PC-9 (cell line): ENCODE measurements at regions not wholly inside any gene's neighbourhood (a gene's known extent, or its start where the extent isn't known, plus 50 kb on each side); places are given as distances from the start of the nearest gene placed in this dataset.
A peak's percentile ranks its signal among the peaks of the same experiment; 100 is the strongest.

Experiments used
- BruUV-seq: library from RNA; stranded (reverse); fragments of 400-500 nt; replicated peaks from 2 replicates; lab custom pipeline; 2021; lab: Mats Ljungman, UMichigan
- CTCF ChIA-PET: fragments of 300-600 bp; sonication (Branson Sonifier 250); formaldehyde crosslinking; loops from one replicate; lab custom pipeline; 2022; ENCODE audit warnings: antibody characterized with exemption; lab: Charles Lee
- POLR2A ChIA-PET: fragments of 300-600 bp; sonication (Branson Sonifier 250); formaldehyde crosslinking; loops from one replicate; lab custom pipeline; 2022; ENCODE audit warnings: antibody characterized with exemption; ENCODE audit not compliant: unreplicated experiment; lab: Charles Lee
- DNase-seq, 2 experiments: peaks; one replicate each; pipeline versions ENCODE4 v3.0.0 to v3.0.0-alpha.2; 2015 to 2022; ENCODE audit warnings: mixed read lengths in 1 of 2
- H2AFZ ChIP-seq: fragments of 200-600 bp; sonication (generic); 2 replicates; pipeline ENCODE4 v1.8.1; 2017; ENCODE audit warnings: antibody characterized with exemption
- H3F3A ChIP-seq: fragments of 200-600 bp; sonication (generic); 2 replicates; pipeline ENCODE4 v1.8.1; 2017; ENCODE audit warnings: antibody characterized with exemption, mild to moderate bottlenecking, low read depth; ENCODE audit not compliant: insufficient read depth
- H3K27ac ChIP-seq: fragments of 200-600 bp; sonication (generic); 2 replicates; pipeline ENCODE4 v1.6.1; 2016; ENCODE audit warnings: mixed run types
- H3K27me3 ChIP-seq: fragments of 200-600 bp; sonication (generic); 2 replicates; pipeline ENCODE4 v1.6.1; 2016; ENCODE audit warnings: low read depth, mixed run types; ENCODE audit not compliant: insufficient read depth
- H3K36me3 ChIP-seq: fragments of 200-600 bp; sonication (generic); 2 replicates; pipeline ENCODE4 v1.6.1; 2016; ENCODE audit warnings: low read depth, mixed run types
- H3K4me1 ChIP-seq: fragments of 200-600 bp; sonication (generic); replicated peaks from 2 replicates; pipeline ENCODE4 v1.6.1; 2016; ENCODE audit warnings: mixed run types; ENCODE audit not compliant: insufficient read depth
- H3K4me2 ChIP-seq: fragments of 200-600 bp; sonication (generic); 2 replicates; pipeline ENCODE4 v1.6.1; 2017; ENCODE audit warnings: mixed run types
- H3K4me3 ChIP-seq: fragments of 200-600 bp; sonication (generic); 2 replicates; pipeline ENCODE4 v1.6.1; 2016; ENCODE audit warnings: mixed run types
- H3K79me2 ChIP-seq: fragments of 200-600 bp; sonication (generic); 2 replicates; pipeline ENCODE4 v1.6.1; 2017; ENCODE audit warnings: low read depth, mixed run types
- H3K9me2 ChIP-seq: fragments of 200-600 bp; sonication (generic); 2 replicates; pipeline ENCODE4 v1.8.1; 2017; ENCODE audit warnings: mild to moderate bottlenecking; ENCODE audit not compliant: insufficient read depth
- H3K9me3 ChIP-seq: fragments of 200-600 bp; sonication (generic); 2 replicates; pipeline ENCODE4 v1.8.1; 2016; ENCODE audit warnings: low read depth; ENCODE audit not compliant: insufficient read depth
- H4K20me1 ChIP-seq: fragments of 200-600 bp; sonication (generic); 2 replicates; pipeline ENCODE4 v1.8.1; 2017; ENCODE audit not compliant: insufficient read depth
- EZH2 ChIP-seq: fragments of 200-600 bp; sonication (generic); IDR thresholded peaks from 2 replicates; pipeline ENCODE4 v1.8.0; 2017; ENCODE audit warnings: antibody characterized with exemption, low read depth
- intact Hi-C: fragments of 100-400 bp; cut with micrococcal nuclease; formaldehyde crosslinking; loops from one replicate; pipeline ENCODE4 v1.10.0; 2022; ENCODE audit not compliant: unreplicated experiment
- TF ChIP-seq, protein P1 (sequence below): fragments of 200-600 bp; sonication (generic); conservative IDR thresholded peaks from 2 replicates; pipeline ENCODE4 v1.6.1; 2017; ENCODE audit warnings: mixed run types, antibody characterized with exemption, mild to moderate bottlenecking, moderate library complexity

DNA sequence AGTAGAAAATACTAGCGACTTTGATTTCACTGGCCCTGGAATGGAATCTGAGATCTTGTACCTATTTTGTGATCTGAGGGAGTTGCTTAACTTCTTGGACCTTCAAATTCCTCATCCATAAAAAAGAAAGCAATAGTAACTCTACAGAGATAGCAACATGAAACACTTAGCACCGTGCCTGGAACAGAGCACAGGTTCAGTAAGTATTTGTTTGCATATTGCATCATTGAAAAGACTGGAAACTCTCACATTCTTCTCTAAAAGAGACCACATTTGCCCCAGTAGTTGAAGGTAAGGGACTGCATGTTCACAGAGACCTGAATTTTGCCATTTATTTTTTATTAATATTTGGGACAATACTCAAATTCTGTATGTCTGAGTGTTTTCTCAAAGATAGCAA, 358.1 kb downstream of the COG6 start:
- H3K4me1 ChIP-seq, result no peaks in the 10 kb centered on the region
- BruUV-seq, result no TSS peak
- H3K79me2 ChIP-seq, result no peaks in the 10 kb centered on the region
- CTCF ChIA-PET, result no interaction called here
- intact Hi-C loops, result no loop called here
- H4K20me1 ChIP-seq, result no peaks in the 10 kb centered on the region
- TF ChIP-seq, protein P1, sequence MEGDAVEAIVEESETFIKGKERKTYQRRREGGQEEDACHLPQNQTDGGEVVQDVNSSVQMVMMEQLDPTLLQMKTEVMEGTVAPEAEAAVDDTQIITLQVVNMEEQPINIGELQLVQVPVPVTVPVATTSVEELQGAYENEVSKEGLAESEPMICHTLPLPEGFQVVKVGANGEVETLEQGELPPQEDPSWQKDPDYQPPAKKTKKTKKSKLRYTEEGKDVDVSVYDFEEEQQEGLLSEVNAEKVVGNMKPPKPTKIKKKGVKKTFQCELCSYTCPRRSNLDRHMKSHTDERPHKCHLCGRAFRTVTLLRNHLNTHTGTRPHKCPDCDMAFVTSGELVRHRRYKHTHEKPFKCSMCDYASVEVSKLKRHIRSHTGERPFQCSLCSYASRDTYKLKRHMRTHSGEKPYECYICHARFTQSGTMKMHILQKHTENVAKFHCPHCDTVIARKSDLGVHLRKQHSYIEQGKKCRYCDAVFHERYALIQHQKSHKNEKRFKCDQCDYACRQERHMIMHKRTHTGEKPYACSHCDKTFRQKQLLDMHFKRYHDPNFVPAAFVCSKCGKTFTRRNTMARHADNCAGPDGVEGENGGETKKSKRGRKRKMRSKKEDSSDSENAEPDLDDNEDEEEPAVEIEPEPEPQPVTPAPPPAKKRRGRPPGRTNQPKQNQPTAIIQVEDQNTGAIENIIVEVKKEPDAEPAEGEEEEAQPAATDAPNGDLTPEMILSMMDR, result no peak
- no peak for TF ChIP-seq EZH2
- no peak overlapping the region for H3K27ac ChIP-seq
- H3K4me3 ChIP-seq, result no peak overlapping the region
- no peaks in the 10 kb centered on the region for H3K36me3 ChIP-seq
- no peak overlapping the region for H2AFZ ChIP-seq
- no peak overlapping the region for H3K4me2 ChIP-seq
- H3K9me3 ChIP-seq, result no peaks in the 10 kb centered on the region
- POLR2A ChIA-PET, result no interaction called here
- no peaks in the 10 kb centered on the region for H3F3A ChIP-seq
- no peak for DNase-seq
- no peaks in the 10 kb centered on the region; the same call in 1 of the 2 replicates for H3K9me2 ChIP-seq
- no peaks in the 10 kb centered on the region for H3K27me3 ChIP-seq

DNA sequence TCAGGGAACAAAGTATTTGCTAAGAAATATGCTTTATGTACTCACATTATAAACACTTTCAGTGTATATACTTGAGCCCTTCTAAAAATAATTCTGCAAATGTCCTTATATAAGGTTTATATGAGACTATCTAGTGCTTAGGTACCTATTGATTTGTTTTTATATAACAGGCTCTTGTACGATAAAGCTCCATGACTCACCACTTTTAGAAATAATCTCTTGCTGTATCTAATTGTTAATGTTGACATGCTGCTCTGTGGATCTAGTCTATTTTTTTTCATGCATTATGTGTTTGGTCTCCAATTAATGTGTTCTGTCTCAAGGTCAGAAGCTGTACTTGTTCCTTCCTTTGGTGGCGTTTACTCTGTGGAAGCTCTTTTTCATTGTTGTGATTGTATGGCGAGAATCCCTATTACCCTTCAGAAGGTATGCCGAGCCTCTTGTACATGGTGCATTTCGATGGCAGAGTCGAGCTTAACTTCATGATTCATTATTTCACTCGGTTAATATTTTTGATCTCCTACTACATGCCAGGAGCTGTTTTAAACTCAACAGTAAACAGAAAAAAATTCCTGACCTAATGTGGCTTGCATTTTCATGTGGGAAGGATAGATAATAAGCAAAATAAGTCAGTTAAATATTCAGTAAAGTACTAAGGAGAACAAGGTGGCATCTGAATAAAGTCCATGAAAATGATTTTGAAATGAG, 361.6 kb downstream of the COG6 start:
- ChIA-PET POLR2A (no interaction called here), CTCF (no interaction called here)
- H3K4me3 ChIP-seq, result no peak overlapping the region
- no peak for DNase-seq
- no peaks in the 10 kb centered on the region for H3K79me2 ChIP-seq
- 0 out of 2 replicates have a peak overlapping the region, but pooled peaks have one; percentile 50 for H2AFZ ChIP-seq
- no peaks in the 10 kb centered on the region for H3K4me1 ChIP-seq
- H3K27ac ChIP-seq, result no peak overlapping the region
- TF ChIP-seq, protein P1, result no peak
- no peak for TF ChIP-seq EZH2
- no TSS peak for BruUV-seq
- H4K20me1 ChIP-seq, result no peaks in the 10 kb centered on the region
- H3K9me2 ChIP-seq, result no peaks in the 10 kb centered on the region; the same call in 1 of the 2 replicates
- no peaks in the 10 kb centered on the region for H3K27me3 ChIP-seq
- H3F3A ChIP-seq, result no peaks in the 10 kb centered on the region
- H3K4me2 ChIP-seq, result no peak overlapping the region
- no peaks in the 10 kb centered on the region for H3K9me3 ChIP-seq
- intact Hi-C loops, result no loop called here
- H3K36me3 ChIP-seq, result no peaks in the 10 kb centered on the region

DNA sequence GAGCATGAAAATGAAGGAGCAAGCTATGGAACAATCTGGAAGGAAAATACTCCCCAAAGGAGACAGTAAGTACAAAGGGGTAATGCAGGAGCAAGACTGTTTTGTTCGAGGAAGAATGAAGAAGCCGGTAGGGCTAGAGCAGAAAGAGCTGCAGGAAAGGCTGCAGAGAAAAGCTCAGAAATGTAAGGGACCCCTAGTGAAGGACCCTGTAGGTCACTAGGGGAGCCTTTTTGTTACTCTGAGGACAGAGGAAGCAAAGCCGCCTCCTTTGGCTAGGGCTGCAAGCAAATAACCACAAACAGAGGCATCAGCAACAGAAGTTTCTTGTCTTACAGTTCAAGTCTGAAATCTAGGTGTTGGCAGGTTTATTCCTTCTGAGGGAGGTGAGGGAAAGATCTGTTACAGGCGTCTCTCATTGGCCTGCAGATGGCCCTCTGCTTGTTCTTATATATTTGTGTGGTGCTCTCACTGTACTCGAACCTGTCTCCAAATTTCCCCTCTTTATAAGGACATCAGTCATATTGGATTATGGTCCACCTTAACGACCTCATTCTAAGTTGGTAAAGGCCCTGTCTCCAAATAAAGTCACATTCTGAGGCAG, 362.3 kb downstream of the COG6 start:
- POLR2A ChIA-PET, result no interaction called here

More for the DNA sequence above, 362.3 kb downstream of the COG6 start:
- H4K20me1 ChIP-seq, result no peaks in the 10 kb centered on the region
- BruUV-seq, result no TSS peak
- no peaks in the 10 kb centered on the region for H3K79me2 ChIP-seq
- H3K4me2 ChIP-seq, result no peak overlapping the region
- no peaks in the 10 kb centered on the region for H3K36me3 ChIP-seq
- H3K4me3 ChIP-seq, result no peak overlapping the region
- H3K4me1 ChIP-seq, result no peaks in the 10 kb centered on the region
- TF ChIP-seq, protein P1, result no peak
- TF ChIP-seq EZH2, result no peak
- no peaks in the 10 kb centered on the region; the same call in 1 of the 2 replicates for H3K9me2 ChIP-seq
- no peaks in the 10 kb centered on the region for H3K27me3 ChIP-seq
- no peak overlapping the region for H3K27ac ChIP-seq
- no peaks in the 10 kb centered on the region for H3K9me3 ChIP-seq
- H3F3A ChIP-seq, result no peaks in the 10 kb centered on the region
- CTCF ChIA-PET, result no interaction called here
- DNase-seq, result no peak
- intact Hi-C loops, result no loop called here
- no peak overlapping the region for H2AFZ ChIP-seq
